ENCODE measurements at regions not wholly inside any gene's neighbourhood (a gene's known extent, or its start where the extent isn't known, plus 50 kb on each side); places are given as distances from the start of the nearest gene placed in this dataset.

DNA sequence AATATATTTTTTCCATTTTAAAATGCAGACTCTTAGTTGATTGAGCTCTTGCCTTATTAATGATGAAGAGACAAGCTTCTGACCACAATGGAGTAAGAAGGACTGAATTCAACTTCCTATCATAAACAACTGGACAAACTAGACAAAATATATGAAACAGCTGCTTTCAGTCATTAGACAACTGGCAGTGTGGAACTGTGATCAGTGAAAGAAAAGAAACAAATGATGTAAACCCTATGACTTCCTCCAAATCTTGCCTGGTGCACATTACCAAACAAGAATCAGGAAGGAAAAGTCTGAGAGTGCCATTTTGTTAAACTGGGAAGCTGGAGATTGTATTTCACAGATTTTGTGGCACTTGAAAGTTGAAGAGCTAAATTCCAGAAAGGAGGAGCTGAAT, 154.7 kb upstream of the ATXN7L3B start:
- no peak overlapping the region for H3K27ac ChIP-seq
- no peak for DNase-seq
- TF ChIP-seq POLR2AphosphoS5 (IDR thresholded peaks at IDR 0.05) (no peak), POLR2A (IDR thresholded peaks at IDR 0.05) (no peak), EP300 (IDR thresholded peaks at IDR 0.05) (no peak)
- TF ChIP-seq, protein P1, sequence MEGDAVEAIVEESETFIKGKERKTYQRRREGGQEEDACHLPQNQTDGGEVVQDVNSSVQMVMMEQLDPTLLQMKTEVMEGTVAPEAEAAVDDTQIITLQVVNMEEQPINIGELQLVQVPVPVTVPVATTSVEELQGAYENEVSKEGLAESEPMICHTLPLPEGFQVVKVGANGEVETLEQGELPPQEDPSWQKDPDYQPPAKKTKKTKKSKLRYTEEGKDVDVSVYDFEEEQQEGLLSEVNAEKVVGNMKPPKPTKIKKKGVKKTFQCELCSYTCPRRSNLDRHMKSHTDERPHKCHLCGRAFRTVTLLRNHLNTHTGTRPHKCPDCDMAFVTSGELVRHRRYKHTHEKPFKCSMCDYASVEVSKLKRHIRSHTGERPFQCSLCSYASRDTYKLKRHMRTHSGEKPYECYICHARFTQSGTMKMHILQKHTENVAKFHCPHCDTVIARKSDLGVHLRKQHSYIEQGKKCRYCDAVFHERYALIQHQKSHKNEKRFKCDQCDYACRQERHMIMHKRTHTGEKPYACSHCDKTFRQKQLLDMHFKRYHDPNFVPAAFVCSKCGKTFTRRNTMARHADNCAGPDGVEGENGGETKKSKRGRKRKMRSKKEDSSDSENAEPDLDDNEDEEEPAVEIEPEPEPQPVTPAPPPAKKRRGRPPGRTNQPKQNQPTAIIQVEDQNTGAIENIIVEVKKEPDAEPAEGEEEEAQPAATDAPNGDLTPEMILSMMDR (IDR thresholded peaks at IDR 0.05) = no peak
- intact Hi-C loops (cut with DNase I) = no loop called here
- no peaks in the 10 kb centered on the region for H3K4me1 ChIP-seq
- no peaks in the 10 kb centered on the region for H3K36me3 ChIP-seq
- H3K27me3 ChIP-seq = no peaks in the 10 kb centered on the region
- peaks cover 0 to 2% (median 0%) of the 10 kb centered on the region in 4 donors for H3K9me3 ChIP-seq
- no peak overlapping the region for H3K4me3 ChIP-seq

DNA sequence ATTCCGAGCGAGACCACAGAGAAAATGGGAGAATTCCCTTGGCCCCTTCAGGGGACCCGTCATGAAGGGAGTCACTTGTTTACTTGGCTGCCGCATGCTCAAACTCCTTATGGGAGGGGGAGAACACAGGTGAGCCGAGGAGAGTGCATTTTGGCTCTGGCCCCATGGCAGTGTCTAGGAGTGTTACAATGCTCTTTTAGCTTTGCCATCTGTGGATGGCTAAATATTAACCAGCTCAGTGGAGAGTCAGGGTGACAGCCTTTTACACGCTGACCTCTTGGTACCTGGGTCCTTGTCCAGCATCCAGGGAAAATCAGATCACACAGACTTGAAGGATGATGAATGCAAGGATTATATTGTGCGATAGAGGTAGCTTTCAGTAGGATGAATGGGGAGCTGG, 146.4 kb upstream of the ATXN7L3B start:
- H3K4me1 ChIP-seq = no peaks in the 10 kb centered on the region
- no peaks in the 10 kb centered on the region for H3K27me3 ChIP-seq
- H3K9me3 ChIP-seq = peaks cover 0 to 4% (median 1%) of the 10 kb centered on the region in 4 donors
- H3K4me3 ChIP-seq = no peak overlapping the region
- TF ChIP-seq, protein P1 (IDR thresholded peaks at IDR 0.05) = no peak
- TF ChIP-seq POLR2AphosphoS5 (IDR thresholded peaks at IDR 0.05) (no peak), POLR2A (IDR thresholded peaks at IDR 0.05) (no peak)
- H3K27ac ChIP-seq = no peak overlapping the region
- no peaks in the 10 kb centered on the region for H3K36me3 ChIP-seq
- 81 to 89% methylated on average over 7 of the region's 7 CpGs for WGBS, 2 donors
- intact Hi-C loops (cut with DNase I) = no loop called here
- DNase-seq = no peak

DNA sequence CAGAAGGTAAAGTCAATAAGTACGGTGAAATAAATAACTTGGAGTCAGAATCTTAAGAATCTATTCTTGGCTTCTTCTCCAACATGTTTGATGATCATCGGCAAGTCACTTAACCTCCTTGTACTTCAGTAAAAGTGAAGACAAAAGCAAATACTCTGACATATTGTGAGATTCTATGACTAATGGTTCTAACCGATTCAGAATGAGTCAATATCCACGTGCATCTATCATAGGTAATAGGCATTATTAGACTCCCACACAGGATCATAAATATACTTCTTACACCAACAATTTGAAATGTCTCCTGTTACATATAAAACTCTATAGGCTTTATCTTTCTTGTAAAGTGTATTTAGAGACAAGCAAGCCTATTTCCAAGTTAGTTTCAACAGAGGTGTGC, 144.4 kb upstream of the ATXN7L3B start:
- no peaks in the 10 kb centered on the region for H3K4me1 ChIP-seq
- peaks cover 0 to 4% (median 1%) of the 10 kb centered on the region in 4 donors for H3K9me3 ChIP-seq
- TF ChIP-seq POLR2A (IDR thresholded peaks at IDR 0.05) (no peak), POLR2AphosphoS5 (IDR thresholded peaks at IDR 0.05) (no peak), EP300 (IDR thresholded peaks at IDR 0.05) (no peak)
- TF ChIP-seq, protein P1 (IDR thresholded peaks at IDR 0.05) = no peak
- DNase-seq = no peak
- WGBS, 2 donors = 77 to 83% methylated on average over 4 of the region's 4 CpGs
- H3K4me3 ChIP-seq = no peak overlapping the region
- H3K27ac ChIP-seq = no peak overlapping the region
- H3K36me3 ChIP-seq = no peaks in the 10 kb centered on the region
- intact Hi-C loops (cut with DNase I) = no loop called here
- no peaks in the 10 kb centered on the region for H3K27me3 ChIP-seq

DNA sequence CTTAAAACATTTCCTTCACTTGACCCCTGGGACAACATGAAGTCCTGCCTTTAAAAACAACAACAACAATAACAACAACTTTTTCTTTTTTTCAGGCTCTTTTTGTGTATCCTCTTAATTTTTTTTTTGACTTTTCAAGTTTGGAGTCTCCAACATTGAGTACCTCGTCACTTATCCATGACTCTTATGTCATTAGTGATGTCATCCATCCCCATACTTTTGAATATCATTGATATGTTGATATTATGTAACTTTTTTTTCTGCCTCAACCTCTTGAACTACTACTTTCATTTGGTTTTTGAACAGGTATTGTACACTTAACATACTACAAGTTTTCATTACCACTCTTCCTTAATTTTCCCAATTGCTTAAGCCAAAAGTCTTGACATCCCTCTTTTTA, 143.0 kb upstream of the ATXN7L3B start:
- Histone ChIP-seq H3K9me3 (peaks cover 0 to 4% (median 1%) of the 10 kb centered on the region in 4 donors), H3K27me3 (no peaks in the 10 kb centered on the region), H3K36me3 (no peaks in the 10 kb centered on the region), H3K4me1 (no peaks in the 10 kb centered on the region), H3K27ac (no peak overlapping the region), H3K4me3 (no peak overlapping the region)
- no peak for DNase-seq
- intact Hi-C loops (cut with DNase I) = no loop called here
- whole genome bisulfite sequencing, 2 donors = 60 to 72% methylated on average over 1 of the region's 1 CpG
- no peak for TF ChIP-seq POLR2A (IDR thresholded peaks at IDR 0.05)
- TF ChIP-seq, protein P1 (IDR thresholded peaks at IDR 0.05) = no peak
- TF ChIP-seq POLR2AphosphoS5 (IDR thresholded peaks at IDR 0.05) = no peak
- TF ChIP-seq EP300 (IDR thresholded peaks at IDR 0.05) = no peak

DNA sequence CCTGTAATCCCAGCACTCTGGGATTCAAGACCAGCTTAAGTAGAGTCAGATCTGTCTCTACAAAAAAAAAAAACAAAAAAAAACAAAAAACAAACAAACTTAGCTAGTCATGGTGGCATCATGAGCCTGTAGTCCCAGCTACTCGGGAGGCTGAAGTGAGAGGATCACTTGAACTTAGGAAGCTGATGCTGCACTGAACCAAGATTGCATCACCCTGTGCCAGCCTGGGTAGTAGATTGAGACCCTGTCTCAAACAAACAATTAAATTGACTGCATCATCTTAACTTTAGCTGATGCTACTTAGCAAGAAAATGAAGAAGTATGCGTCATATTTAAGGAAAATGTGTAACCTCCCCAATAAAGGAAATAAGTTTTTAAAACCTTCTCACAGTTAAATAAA, 136.6 kb upstream of the ATXN7L3B start:
- Histone ChIP-seq H3K36me3 (no peaks in the 10 kb centered on the region), H3K27me3 (no peaks in the 10 kb centered on the region), H3K9me3 (no peaks in the 10 kb centered on the region), H3K4me1 (no peaks in the 10 kb centered on the region), H3K4me3 (no peak overlapping the region), H3K27ac (no peak overlapping the region)
- intact Hi-C loops (cut with DNase I) = no loop called here
- no peak for DNase-seq
- TF ChIP-seq POLR2A (IDR thresholded peaks at IDR 0.05) (no peak), POLR2AphosphoS5 (IDR thresholded peaks at IDR 0.05) (no peak), EP300 (IDR thresholded peaks at IDR 0.05) (no peak)
- TF ChIP-seq, protein P1 (IDR thresholded peaks at IDR 0.05) = no peak
- WGBS, 2 donors = 80 to 87% methylated on average over 2 of the region's 2 CpGs
